NK-92 (cell line): ENCODE measurements at regions not wholly inside any gene's neighbourhood (a gene's known extent, or its start where the extent isn't known, plus 50 kb on each side); places are given as distances from the start of the nearest gene placed in this dataset.
"Not testable (repeated sequence)": the region's sequence is repeated elsewhere in the genome, so short reads cannot be mapped to it uniquely, and the experiment has no call there.

Experiments
- DNase-seq: peaks from one replicate; lab custom pipeline; 2025; ENCODE audit not compliant: unreplicated experiment; lab: John Stamatoyannopoulos, UW

DNA sequence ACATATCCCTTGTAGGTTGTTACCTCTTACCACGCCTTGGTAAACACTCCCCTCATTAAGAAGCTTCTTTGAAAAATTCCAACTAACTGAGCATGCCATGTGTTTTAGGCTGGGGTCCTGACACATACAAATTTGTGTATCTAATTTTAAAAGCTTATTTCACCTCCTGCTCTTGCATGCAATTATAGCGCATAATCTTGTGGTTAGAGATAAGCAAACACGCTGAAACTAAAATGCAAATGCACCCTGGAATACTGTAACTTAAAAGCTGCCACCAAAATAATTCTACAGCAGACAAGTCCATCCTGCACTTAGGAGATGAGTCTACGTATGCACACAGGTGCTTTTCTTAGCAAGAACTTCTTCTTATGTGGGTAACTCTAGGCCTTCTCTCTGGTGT, 990.2 kb downstream of the TSN start:
- no peak for DNase-seq

DNA sequence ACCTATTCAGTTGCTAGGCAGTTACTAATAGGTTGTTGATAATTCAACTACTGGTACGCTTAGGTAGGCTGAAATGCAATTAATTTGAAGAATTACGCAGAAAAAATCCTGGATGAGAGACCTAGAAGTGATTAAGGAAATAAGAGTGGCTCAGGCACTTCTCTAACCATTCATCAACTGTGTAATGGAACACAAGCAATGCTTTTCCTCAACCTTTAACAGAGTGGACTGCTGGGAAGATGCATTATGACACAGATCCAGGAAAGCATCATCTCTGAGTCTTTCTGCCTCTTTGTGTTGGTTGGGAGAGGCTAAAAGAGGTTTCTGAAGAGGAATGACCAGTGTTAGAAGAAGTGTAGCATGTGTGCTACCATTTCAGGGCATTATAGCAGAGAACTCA, 992.2 kb downstream of the TSN start:
- no peak for DNase-seq

DNA sequence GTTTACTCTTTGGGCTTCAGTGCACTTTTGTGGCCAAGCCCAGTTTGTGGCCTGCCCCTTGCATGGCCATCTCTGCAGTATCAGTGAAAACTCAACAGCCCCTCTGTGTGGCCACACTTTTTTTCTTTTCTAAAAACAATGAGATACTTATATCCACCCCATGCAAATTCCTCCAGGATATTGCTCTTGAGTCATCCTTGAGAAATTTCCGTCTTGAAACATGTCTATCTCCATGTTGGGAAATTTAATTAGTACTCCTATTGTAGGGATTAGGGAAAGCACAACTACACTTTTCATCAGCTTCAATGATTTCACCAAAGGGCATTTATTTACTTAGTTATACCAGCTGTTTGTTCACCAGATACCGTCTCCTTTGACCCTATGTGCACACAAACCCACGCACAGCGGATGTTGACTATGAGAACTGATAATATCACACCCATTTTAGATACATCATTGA, 993.1 kb downstream of the TSN start:
- no peak for DNase-seq

DNA sequence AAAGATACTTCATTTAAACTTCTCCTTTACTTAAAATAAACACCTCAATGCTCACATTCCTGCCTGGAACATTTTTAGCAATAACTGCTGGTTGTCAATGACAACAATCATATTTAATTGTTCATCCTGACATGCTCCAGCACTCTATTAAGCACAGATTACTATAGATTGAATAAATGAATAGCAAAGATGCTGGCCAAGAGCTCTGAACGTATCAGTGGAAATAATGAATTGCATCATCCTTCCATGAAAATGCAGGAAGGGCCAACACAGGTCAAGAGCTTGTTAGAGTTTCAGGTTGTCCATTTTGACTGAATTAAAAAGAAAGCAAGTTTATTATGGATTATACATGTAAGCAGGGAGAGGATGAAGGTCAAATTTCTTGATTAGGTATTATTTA, 994.0 kb downstream of the TSN start:
- no peak for DNase-seq

DNA sequence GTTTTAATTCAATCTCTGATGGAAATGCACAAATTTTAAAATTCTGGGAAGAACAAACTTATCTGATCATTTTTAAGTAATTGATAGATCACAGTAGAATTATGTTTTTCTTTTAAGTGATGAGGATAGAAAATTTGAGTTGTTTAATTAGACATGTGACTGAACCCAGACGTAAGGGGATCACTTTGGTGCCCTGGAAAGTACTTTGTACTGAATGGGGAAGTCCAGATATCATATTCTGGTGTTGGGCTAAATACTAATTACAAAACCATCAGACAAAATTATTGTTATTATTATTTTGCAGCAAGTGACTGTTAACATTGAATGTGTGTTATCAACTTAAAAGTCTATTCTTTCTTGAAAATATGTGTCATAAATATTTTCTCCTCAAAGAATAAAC, 994.6 kb downstream of the TSN start:
- DNase-seq, result no peak

- DNase-seq, result no peak
Measured at GRCh38 chr2:122750808-122751207, 995.4 kb downstream of the TSN start.

DNA sequence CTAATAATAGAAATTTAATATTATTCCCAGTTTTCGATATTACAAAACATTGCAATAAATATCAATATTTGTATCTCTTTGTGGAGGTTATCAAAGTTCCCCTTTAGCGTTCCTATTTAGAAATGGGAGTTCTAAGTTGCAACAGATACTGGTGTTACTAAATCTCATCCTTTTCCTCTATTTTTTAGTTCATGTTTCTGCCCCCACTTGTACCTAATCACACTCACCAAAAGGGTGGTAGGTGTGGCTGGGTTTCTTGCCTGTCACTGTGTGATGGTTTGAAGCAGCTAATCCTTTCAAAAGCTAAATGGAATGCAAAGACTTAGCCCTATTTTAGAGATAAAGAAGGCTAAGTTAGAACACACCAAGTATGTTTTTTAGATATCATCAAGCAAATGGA, 997.9 kb downstream of the TSN start:
- no peak for DNase-seq

DNA sequence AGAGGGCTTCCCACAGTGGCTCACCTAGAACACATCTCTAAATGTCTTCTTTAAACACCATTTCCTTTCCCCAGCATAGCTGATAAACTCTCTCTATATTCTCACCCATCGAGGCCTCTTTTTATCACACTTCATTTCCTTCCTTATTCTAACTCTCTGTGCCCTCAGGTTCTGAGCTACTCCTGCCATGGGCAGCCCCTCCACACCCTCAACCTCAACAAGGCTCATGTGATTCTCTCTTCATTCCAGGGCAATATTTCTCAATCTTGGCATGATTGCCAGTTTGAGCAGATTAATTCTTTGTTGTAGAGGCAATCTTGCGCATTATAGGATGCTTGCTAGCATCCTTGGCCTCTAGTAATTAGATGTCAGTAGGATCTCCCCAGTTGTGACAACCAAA, 999.1 kb downstream of the TSN start:
- no peak for DNase-seq

- no peak for DNase-seq
Measured at GRCh38 chr2:122755281-122755780, 999.9 kb downstream of the TSN start.

DNA sequence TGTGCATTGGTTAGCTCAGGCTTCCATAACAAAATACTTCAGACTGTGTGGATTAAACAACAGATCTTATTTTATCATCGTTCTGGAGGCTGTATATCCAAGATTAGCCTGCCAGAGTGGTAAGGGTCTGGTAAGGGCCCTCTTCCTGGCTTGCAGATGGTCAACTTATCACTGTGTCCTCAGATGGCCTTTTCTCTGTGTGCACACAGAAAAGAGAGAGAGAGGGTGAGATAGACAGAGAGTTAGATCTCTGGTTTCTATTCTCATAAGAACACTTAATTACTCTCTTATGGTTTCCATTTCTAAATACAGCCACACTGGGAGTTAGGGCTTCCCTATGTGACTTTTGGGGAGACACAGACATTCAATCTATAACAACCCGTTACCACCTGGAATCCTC, 1003.5 kb downstream of the TSN start:
- DNase-seq, result no peak

GRCh38 chr2:122764014-122764413, 1008.6 kb downstream of the TSN start:
- DNase-seq, result no peak

DNA sequence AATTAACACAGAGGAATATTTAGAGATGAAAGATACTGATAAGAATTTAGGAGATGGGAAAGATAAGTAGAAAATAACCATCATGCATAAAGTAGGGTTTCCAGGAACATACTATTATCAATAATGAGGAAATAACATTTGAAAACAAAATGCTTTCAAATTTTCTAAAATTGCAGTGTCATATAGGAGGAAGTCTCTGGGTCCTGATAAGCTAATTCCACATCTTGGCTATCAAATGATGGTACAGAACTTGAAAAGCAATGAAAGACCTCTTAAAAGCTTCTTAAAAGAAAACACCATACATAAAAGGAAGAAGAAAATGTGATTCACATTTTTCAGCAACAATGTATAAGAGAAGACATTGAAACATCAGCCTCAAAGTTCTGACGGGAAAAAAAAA, 1024.8 kb downstream of the TSN start:
- no peak for DNase-seq

DNA sequence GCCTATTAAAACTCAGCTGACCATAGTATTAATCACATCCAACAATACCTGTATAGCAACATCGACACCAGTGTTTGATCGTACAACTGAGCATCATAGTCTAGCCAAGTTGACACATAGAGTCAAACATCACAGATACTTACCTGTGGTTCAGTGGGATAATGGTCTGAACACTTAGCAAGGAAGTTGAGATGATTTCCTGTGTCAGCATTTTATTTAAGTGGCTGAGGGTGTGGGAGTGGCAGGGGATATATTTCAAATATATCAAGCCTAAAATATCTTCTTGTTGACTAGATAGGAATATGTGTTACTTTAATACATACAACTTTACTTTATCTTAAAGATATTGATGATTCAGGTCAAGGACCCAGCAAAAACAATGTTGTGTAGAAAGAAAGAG, 1038.6 kb downstream of the TSN start:
- DNase-seq, result no peak

DNA sequence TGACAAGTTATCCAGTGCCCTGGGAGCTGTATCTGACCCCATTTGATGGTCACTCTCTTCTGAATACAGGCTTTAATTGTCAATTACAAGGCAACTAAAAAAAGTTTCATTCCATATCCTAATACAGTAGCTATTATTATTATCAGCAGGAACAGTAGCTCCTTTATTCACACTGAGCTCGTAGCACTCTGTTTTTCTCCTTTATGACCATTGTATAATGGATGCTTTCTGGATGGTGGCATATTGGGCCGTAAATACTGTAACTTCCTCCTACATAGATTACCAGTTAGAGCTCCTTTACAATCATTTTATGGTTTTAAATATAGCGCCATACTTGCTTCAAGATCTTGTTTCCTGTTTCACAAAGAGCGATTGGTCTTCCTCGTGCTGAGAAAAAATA, 1040.3 kb downstream of the TSN start:
- DNase-seq, result no peak

DNA sequence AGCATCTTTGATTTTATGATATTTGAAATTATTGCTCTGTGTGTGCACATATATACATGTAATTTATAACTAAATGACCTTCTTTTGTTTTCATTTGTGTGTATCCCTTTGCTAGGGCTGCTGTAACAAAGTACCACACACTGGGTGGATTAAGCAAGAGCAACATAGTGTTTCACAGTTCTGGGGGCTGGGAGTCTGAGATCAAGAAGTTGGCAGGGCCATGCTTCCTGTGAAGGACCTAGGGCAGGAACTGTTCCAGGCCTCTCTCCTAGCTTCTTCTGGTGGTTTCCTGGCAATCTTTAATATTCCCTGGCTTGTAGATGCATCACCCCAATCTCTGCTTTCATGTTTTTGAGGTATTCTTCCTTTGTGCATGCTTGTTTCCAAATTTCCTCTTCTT, 1043.9 kb downstream of the TSN start:
- DNase-seq, result no peak

DNA sequence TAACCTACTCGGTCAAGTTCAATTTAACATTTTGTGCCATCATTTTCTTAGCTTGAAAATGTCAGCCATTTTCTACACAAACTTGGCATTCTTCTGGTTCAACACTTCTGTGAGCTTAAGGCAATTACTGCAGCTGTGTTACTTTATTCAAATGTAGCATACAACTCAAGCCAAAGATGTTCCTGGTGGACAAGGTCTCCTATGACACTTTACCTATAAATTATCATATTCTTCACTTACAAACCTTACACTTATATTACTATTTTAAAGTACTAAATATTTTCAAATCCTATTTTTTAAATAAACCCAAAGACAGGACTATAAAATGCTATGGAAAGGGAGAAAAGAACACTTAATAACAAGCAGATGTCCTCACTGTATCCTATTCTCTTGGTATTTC, 1045.3 kb downstream of the TSN start:
- DNase-seq, result no peak

DNA sequence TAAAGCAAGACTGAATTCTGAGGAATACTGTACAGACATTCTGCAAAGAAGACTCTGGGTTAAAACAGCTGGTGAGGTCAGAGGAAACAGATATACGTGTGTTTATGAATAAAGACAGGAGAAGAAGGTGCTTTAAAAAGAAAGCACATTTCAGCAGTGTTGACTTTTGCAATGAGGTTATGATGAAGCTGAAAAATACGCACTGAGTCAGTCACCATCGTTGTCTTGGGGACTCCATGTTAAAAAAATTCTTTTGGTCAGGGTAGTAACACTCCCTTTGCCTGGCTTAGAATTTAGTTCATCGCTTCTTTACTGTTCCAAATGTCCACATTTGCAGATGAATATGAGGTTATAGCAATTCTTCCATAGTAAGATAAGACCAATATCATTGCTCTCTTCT, 1049.0 kb downstream of the TSN start:
- no peak for DNase-seq

- no peak for DNase-seq
Measured at GRCh38 chr2:122805346-122805745, 1049.9 kb downstream of the TSN start.

DNA sequence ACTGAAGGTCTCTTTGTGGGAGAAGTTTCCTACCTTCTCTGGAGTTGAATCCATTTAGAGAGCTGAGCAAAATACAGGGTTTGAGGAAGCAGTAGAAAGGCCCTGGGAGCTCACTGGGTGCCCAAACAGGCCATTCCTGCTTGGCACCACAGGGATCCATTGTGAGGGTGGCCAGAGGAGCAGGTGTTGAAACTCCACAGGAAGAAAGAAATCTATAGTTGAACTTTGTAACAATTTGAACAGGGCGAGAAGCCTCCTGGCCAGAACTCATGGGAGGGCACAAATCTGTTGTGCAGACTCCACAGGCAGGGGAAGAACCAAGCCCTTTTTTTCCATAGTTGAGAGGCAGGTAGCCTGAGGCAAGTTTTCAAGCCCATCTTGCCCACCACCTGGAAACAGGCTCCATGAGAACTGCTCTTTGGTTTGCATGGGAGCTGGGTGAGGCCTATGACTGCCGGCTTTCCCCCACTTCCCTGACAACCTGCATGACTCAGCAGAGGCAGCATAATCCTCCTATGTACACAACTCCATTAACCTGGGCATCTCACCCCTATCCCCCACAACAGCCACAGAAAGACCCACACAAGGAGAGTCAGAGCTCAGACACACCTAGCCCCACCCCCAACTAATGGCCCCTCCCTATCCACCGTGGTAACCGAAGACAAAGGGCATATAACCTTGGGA, 1053.0 kb downstream of the TSN start:
- DNase-seq, result no peak

- DNase-seq, result not testable (repeated sequence)
Measured at GRCh38 chr2:122812214-122812613, 1056.8 kb downstream of the TSN start.

DNA sequence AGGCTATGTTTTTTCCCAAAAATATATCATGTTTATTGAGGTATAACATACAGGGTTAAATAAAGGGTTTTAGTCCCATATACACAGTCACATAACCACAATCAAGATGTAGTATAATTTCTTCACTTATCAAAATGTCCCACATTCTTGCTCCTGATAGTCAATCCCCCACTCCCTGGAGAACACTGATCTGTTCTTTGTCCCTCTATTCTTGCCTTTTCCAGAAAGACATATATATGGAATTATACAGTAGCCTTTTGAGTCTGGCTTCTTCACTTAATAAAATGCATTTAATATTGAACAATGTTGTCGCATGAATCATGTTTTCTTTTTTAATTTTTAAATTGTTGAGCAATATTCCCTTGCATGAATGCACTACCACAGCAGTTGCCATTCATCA, 1059.7 kb downstream of the TSN start:
- no peak for DNase-seq

DNA sequence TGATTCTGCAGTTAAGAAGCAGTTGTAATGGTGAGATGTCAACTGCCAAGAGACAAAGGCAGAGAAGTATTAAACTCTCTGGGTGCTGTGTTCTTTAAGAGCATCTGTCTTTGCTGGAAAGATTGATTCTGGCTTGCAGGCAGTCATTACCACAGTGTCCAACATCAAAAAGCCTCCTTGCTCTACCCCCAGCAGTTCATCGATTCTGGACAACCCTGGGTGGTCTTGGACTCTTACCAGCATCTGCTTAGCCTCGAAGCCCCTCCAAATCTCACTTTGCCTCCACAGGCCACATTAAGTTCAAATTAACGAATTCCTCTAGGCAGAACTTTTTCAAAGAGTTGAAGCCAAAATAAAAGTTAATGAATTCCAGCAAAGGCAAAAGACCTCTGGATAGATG, 1061.4 kb downstream of the TSN start:
- DNase-seq, result no peak

DNA sequence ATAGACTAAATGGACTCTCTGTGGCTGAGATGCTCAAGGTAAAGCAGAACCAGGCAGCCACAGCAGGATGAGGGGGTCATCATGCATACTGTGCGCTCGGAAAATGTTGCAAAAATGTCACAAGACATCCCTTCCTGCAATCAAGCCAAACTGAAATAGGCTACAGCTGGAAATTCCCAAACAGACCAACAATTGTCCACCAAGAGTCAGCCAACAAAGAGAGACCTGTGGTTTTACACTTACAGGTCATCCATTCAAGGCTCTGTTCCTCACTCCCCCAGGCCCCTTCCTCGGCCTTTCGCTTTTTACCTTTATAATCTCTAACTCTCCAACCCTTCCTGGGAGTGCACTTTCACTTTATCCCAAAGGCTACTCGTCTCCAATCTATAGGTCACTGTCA, 1066.9 kb downstream of the TSN start:
- no peak for DNase-seq
